Right atrium auricular region (tissue), 2 donors: ENCODE measurements at regions not wholly inside any gene's neighbourhood (a gene's known extent, or its start where the extent isn't known, plus 50 kb on each side); places are given as distances from the start of the nearest gene placed in this dataset.
"Not testable (repeated sequence)": the region's sequence is repeated elsewhere in the genome, so short reads cannot be mapped to it uniquely, and the experiment has no call there.

Experiments
- DNase-seq: peaks from one replicate; pipeline ENCODE4 v3.0.0-alpha.2; 2019; ENCODE audit warnings: low spot score
- H3K27ac ChIP-seq, 2 donors: fragments of 200-600 bp; sonication (generic); 1 replicate in 1 of 2; 2 replicates in 1 of 2; pipeline ENCODE4 v1.5.1; 2016 to 2019
- H3K27me3 ChIP-seq, 2 donors: fragments of 200-600 bp; sonication (generic); one replicate each; pipeline versions ENCODE4 v1.5.1 to v1.6.0; 2017 to 2019
- H3K36me3 ChIP-seq: fragments of 200-600 bp; sonication (generic); one replicate; pipeline ENCODE4 v1.5.1; 2016
- H3K4me1 ChIP-seq, 2 donors: fragments of 200-600 bp; sonication (generic); one replicate each; pipeline versions ENCODE4 v1.5.1 to v1.6.0; 2017 to 2019
- H3K4me3 ChIP-seq, 2 donors: fragments of 200-600 bp; sonication (generic); 1 replicate in 1 of 2; 2 replicates in 1 of 2; pipeline ENCODE4 v1.5.1; 2017 to 2019; ENCODE audit warnings: mild to moderate bottlenecking in 1 of 2, moderate library complexity in 1 of 2
- H3K9me3 ChIP-seq, 2 donors: fragments of 200-600 bp; sonication (generic); one replicate each; pipeline ENCODE4 v1.5.1; 2019
- CTCF ChIP-seq, 2 donors: fragments of 200-600 bp; sonication (generic); IDR thresholded peaks; one replicate each; pipeline ENCODE4 v1.5.1; 2019; ENCODE audit warnings: antibody characterized with exemption in 2 of 2

GRCh38 chr7:124254396-124254795 lies 221.5 kb upstream of the TMEM229A start:
- DNase-seq: no peak
- TF ChIP-seq CTCF (IDR thresholded peaks at IDR 0.05): no peak
- H3K4me1 ChIP-seq: no peaks in the 10 kb centered on the region

GRCh38 chr7:124251636-124252035 lies 218.8 kb upstream of the TMEM229A start:
- no peaks in the 10 kb centered on the region for H3K9me3 ChIP-seq
- H3K27me3 ChIP-seq: no peaks in the 10 kb centered on the region
- no peak for TF ChIP-seq CTCF (IDR thresholded peaks at IDR 0.05)
- no peak overlapping the region for H3K4me3 ChIP-seq
- no peak overlapping the region for H3K27ac ChIP-seq
- no peak for DNase-seq
- no peaks in the 10 kb centered on the region for H3K4me1 ChIP-seq
- no peaks in the 10 kb centered on the region for H3K36me3 ChIP-seq

More at GRCh38 chr7:124254396-124254795, 221.5 kb upstream of the TMEM229A start:
- no peak overlapping the region for H3K4me3 ChIP-seq
- no peaks in the 10 kb centered on the region for H3K27me3 ChIP-seq
- H3K27ac ChIP-seq: no peak overlapping the region
- H3K36me3 ChIP-seq: no peaks in the 10 kb centered on the region
- H3K9me3 ChIP-seq: no peaks in the 10 kb centered on the region

GRCh38 chr7:124250297-124251034 lies 217.6 kb upstream of the TMEM229A start:
- no peak overlapping the region for H3K4me3 ChIP-seq
- TF ChIP-seq CTCF (IDR thresholded peaks at IDR 0.05): no peak
- DNase-seq: no peak
- no peaks in the 10 kb centered on the region for H3K27me3 ChIP-seq
- H3K36me3 ChIP-seq: no peaks in the 10 kb centered on the region
- no peaks in the 10 kb centered on the region for H3K4me1 ChIP-seq
- H3K9me3 ChIP-seq: no peaks in the 10 kb centered on the region
- no peak overlapping the region for H3K27ac ChIP-seq

GRCh38 chr7:124247691-124248090 lies 214.8 kb upstream of the TMEM229A start:
- TF ChIP-seq CTCF (IDR thresholded peaks at IDR 0.05): no peak
- no peaks in the 10 kb centered on the region for H3K4me1 ChIP-seq
- DNase-seq: no peak
- no peak overlapping the region for H3K4me3 ChIP-seq
- no peaks in the 10 kb centered on the region for H3K27me3 ChIP-seq
- no peaks in the 10 kb centered on the region for H3K9me3 ChIP-seq
- no peak overlapping the region for H3K27ac ChIP-seq
- H3K36me3 ChIP-seq: no peaks in the 10 kb centered on the region

- H3K4me3 ChIP-seq: no peak overlapping the region
- no peaks in the 10 kb centered on the region for H3K4me1 ChIP-seq
- TF ChIP-seq CTCF (IDR thresholded peaks at IDR 0.05): no peak
- no peaks in the 10 kb centered on the region for H3K9me3 ChIP-seq
- H3K27me3 ChIP-seq: no peaks in the 10 kb centered on the region
- no peaks in the 10 kb centered on the region for H3K36me3 ChIP-seq
- DNase-seq: no peak
- H3K27ac ChIP-seq: no peak overlapping the region
These were observed 213.5 kb upstream of the TMEM229A start for GRCh38 chr7:124246262-124246863.

GRCh38 chr7:124244469-124244868 lies 211.6 kb upstream of the TMEM229A start:
- DNase-seq, H3K27ac ChIP-seq, H3K36me3 ChIP-seq, H3K4me3 ChIP-seq, H3K27me3 ChIP-seq, H3K4me1 ChIP-seq, H3K9me3 ChIP-seq: not testable (repeated sequence)
